ENCODE measurements at regions not wholly inside any gene's neighbourhood (a gene's known extent, or its start where the extent isn't known, plus 50 kb on each side); places are given as distances from the start of the nearest gene placed in this dataset.
"Not testable (repeated sequence)": the region's sequence is repeated elsewhere in the genome, so short reads cannot be mapped to it uniquely, and the experiment has no call there.

- Histone ChIP-seq H3K4me3 (no peak overlapping the region), H3K9ac (ENCODE audit: insufficient read length) (no peak overlapping the region), H3K36me3 (ENCODE audit: insufficient read depth, low read length) (no peaks in the 10 kb centered on the region), H3K27ac (no peak overlapping the region), H3K9me3 (ENCODE audit: low read depth, low read length) (no peaks in the 10 kb centered on the region)
- DNase-seq (ENCODE audit: low read depth, low spot score) = no peak
- TF ChIP-seq POLR2AphosphoS5 (IDR thresholded peaks at IDR 0.05; ENCODE audit: borderline replicate concordance, low read depth, low read length) (no peak), EZH2 (IDR thresholded peaks at IDR 0.05) (no peak), FOXP2 (optimal IDR thresholded peaks at IDR 0.05; ENCODE audit: control extremely low read depth, extremely low read length, insufficient read depth) (no peak)
Observed at GRCh38 chr1:22333516-22334121, 118.0 kb upstream of the ZBTB40 start.

- Histone ChIP-seq H3K9me3 (ENCODE audit: low read depth, low read length) (no peaks in the 10 kb centered on the region), H3K27ac (no peak overlapping the region), H3K4me3 (no peak overlapping the region), H3K9ac (ENCODE audit: insufficient read length) (no peak overlapping the region), H3K36me3 (ENCODE audit: insufficient read depth, low read length) (no peaks in the 10 kb centered on the region)
- no peak for DNase-seq (ENCODE audit: low read depth, low spot score)
- TF ChIP-seq POLR2AphosphoS5 (IDR thresholded peaks at IDR 0.05; ENCODE audit: borderline replicate concordance, low read depth, low read length) (no peak), EZH2 (IDR thresholded peaks at IDR 0.05) (no peak)
Observed at GRCh38 chr1:22334860-22335550, 116.6 kb upstream of the ZBTB40 start.

- H3K36me3 ChIP-seq (ENCODE audit: insufficient read depth, low read length); H3K9me3 ChIP-seq (ENCODE audit: low read depth, low read length); H3K9ac ChIP-seq (ENCODE audit: insufficient read length); DNase-seq (ENCODE audit: low read depth, low spot score); H3K27ac ChIP-seq; H3K4me3 ChIP-seq: not testable (repeated sequence)
Observed at GRCh38 chr1:22336274-22336673, 115.4 kb upstream of the ZBTB40 start.

- not testable (repeated sequence) for H3K4me3 ChIP-seq; H3K9me3 ChIP-seq (ENCODE audit: low read depth, low read length); H3K36me3 ChIP-seq (ENCODE audit: insufficient read depth, low read length); DNase-seq (ENCODE audit: low read depth, low spot score); H3K9ac ChIP-seq (ENCODE audit: insufficient read length); H3K27ac ChIP-seq
Observed at GRCh38 chr1:22336696-22337545, 114.7 kb upstream of the ZBTB40 start.

- H3K9ac ChIP-seq (ENCODE audit: insufficient read length) = no peak overlapping the region
- no peak for DNase-seq (ENCODE audit: low read depth, low spot score)
- no peaks in the 10 kb centered on the region for H3K36me3 ChIP-seq (ENCODE audit: insufficient read depth, low read length)
- no peak overlapping the region for H3K4me3 ChIP-seq
- no peak overlapping the region for H3K27ac ChIP-seq
- no peaks in the 10 kb centered on the region for H3K9me3 ChIP-seq (ENCODE audit: low read depth, low read length)
- no peak for TF ChIP-seq FOXP2 (optimal IDR thresholded peaks at IDR 0.05; ENCODE audit: control extremely low read depth, extremely low read length, insufficient read depth)
- TF ChIP-seq EZH2 (IDR thresholded peaks at IDR 0.05) = no peak
- no peak for TF ChIP-seq POLR2AphosphoS5 (IDR thresholded peaks at IDR 0.05; ENCODE audit: borderline replicate concordance, low read depth, low read length)
Observed at GRCh38 chr1:22338071-22338765, 113.4 kb upstream of the ZBTB40 start.

DNA sequence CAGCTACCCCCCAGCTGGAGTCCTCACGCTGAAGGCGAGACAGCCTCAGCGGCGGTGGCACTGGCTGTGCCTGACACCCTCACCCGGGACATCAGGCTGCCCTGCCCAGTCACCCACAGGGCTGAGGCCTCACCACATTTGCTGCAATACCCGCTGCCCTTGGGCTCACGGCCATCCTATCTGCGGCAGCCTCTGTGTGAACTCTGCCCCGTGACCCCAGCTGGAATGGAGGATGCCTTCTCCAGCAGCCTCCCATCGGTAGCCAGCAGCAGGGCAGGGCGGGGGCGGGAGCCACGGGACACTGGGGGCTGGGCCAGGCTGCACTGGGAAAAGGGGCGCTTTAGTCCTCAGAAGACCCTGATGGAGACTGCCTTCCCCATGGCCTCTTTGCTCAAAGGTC, 112.4 kb upstream of the ZBTB40 start:
- Histone ChIP-seq H3K9me3 (ENCODE audit: low read depth, low read length) (no peaks in the 10 kb centered on the region), H3K36me3 (ENCODE audit: insufficient read depth, low read length) (no peaks in the 10 kb centered on the region), H3K9ac (ENCODE audit: insufficient read length) (no peak overlapping the region), H3K27ac (no peak overlapping the region), H3K4me3 (no peak overlapping the region)
- DNase-seq (ENCODE audit: low read depth, low spot score) = no peak
- TF ChIP-seq EZH2 (IDR thresholded peaks at IDR 0.05) (no peak), POLR2AphosphoS5 (IDR thresholded peaks at IDR 0.05; ENCODE audit: borderline replicate concordance, low read depth, low read length) (no peak), FOXP2 (optimal IDR thresholded peaks at IDR 0.05; ENCODE audit: control extremely low read depth, extremely low read length, insufficient read depth) (no peak)

GRCh38 chr1:22340066-22340465, 111.6 kb upstream of the ZBTB40 start:
- no peak overlapping the region for H3K9ac ChIP-seq (ENCODE audit: insufficient read length)
- no peaks in the 10 kb centered on the region for H3K9me3 ChIP-seq (ENCODE audit: low read depth, low read length)
- DNase-seq (ENCODE audit: low read depth, low spot score) = no peak
- H3K27ac ChIP-seq = no peak overlapping the region
- no peak overlapping the region for H3K4me3 ChIP-seq
- H3K36me3 ChIP-seq (ENCODE audit: insufficient read depth, low read length) = no peaks in the 10 kb centered on the region
- no peak for TF ChIP-seq POLR2AphosphoS5 (IDR thresholded peaks at IDR 0.05; ENCODE audit: borderline replicate concordance, low read depth, low read length)
- TF ChIP-seq FOXP2 (optimal IDR thresholded peaks at IDR 0.05; ENCODE audit: control extremely low read depth, extremely low read length, insufficient read depth) = no peak
- no peak for TF ChIP-seq EZH2 (IDR thresholded peaks at IDR 0.05)

DNA sequence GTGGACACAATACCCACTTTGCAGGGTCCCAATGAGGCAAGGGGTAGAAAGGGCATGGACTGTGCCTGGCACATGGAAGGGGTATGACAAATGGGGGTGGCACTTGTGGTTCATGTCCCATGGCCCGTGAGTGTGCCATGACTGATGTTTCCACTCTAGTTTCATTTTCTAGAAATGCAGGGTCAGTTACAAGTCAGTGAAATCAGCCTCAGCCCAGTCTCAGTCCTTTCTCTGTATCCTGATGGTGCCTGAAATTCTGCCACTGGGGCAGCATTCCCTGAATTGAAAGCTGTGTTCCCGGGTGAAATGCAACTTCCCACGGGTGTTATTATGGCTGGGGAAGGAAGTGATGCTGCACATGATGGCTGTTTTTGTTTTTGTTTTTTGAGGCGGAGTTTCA, 110.8 kb upstream of the ZBTB40 start:
- DNase-seq (ENCODE audit: low read depth, low spot score) = no peak
- H3K9ac ChIP-seq (ENCODE audit: insufficient read length) = no peak overlapping the region
- no peak overlapping the region for H3K27ac ChIP-seq
- H3K9me3 ChIP-seq (ENCODE audit: low read depth, low read length) = no peaks in the 10 kb centered on the region
- H3K4me3 ChIP-seq = no peak overlapping the region
- TF ChIP-seq FOXP2 (optimal IDR thresholded peaks at IDR 0.05; ENCODE audit: control extremely low read depth, extremely low read length, insufficient read depth) (no peak), POLR2AphosphoS5 (IDR thresholded peaks at IDR 0.05; ENCODE audit: borderline replicate concordance, low read depth, low read length) (no peak), EZH2 (IDR thresholded peaks at IDR 0.05) (no peak)
- H3K36me3 ChIP-seq (ENCODE audit: insufficient read depth, low read length) = no peaks in the 10 kb centered on the region
